MM.1S (cell line): ENCODE measurements at regions not wholly inside any gene's neighbourhood (a gene's known extent, or its start where the extent isn't known, plus 50 kb on each side); places are given as distances from the start of the nearest gene placed in this dataset.

Experiments
- DNase-seq: peaks from one replicate; pipeline ENCODE4 v3.0.0-alpha.2; 2015
- H2AFZ ChIP-seq: fragments of 300-600 bp; sonication (generic); 2 replicates; pipeline ENCODE4 v1.6.0; 2016; ENCODE audit warnings: antibody characterized with exemption, low read length
- H3F3A ChIP-seq: fragments of 300-600 bp; sonication (generic); 2 replicates; pipeline ENCODE4 v1.6.1; 2016; ENCODE audit warnings: mild to moderate bottlenecking, antibody characterized with exemption, low read length, moderate library complexity, mixed read lengths; ENCODE audit not compliant: insufficient read depth
- H3K27ac ChIP-seq: fragments of 300-600 bp; sonication (generic); 2 replicates; pipeline ENCODE4 v1.5.1; 2016; ENCODE audit warnings: mild to moderate bottlenecking, low read length
- H3K27me3 ChIP-seq: fragments of 300-600 bp; sonication (generic); replicated peaks from 2 replicates; pipeline ENCODE4 v1.6.0; 2016; ENCODE audit warnings: low read length; ENCODE audit not compliant: insufficient read depth
- H3K36me3 ChIP-seq: fragments of 300-600 bp; sonication (generic); replicated peaks from 2 replicates; pipeline ENCODE4 v1.6.1; 2016; ENCODE audit warnings: mild to moderate bottlenecking, low read length, mixed read lengths; ENCODE audit not compliant: insufficient read depth
- H3K4me1 ChIP-seq: fragments of 300-600 bp; sonication (generic); 2 replicates; pipeline ENCODE4 v1.6.1; 2016; ENCODE audit warnings: low read length, mixed read lengths
- H3K4me2 ChIP-seq: fragments of 300-600 bp; sonication (generic); 2 replicates; pipeline ENCODE4 v1.6.0; 2016; ENCODE audit warnings: low read depth, low read length
- H3K4me3 ChIP-seq: fragments of 300-600 bp; sonication (generic); 2 replicates; pipeline ENCODE4 v1.5.1; 2016; ENCODE audit warnings: low read length, mixed read lengths
- H3K79me2 ChIP-seq: fragments of 300-600 bp; sonication (generic); 2 replicates; pipeline ENCODE4 v1.6.1; 2016; ENCODE audit warnings: mixed run types, low read length, mixed read lengths
- H3K9ac ChIP-seq: fragments of 300-600 bp; sonication (generic); 2 replicates; pipeline ENCODE4 v1.6.1; 2016; ENCODE audit warnings: low read length, mixed read lengths
- H3K9me2 ChIP-seq: fragments of 300-600 bp; sonication (generic); replicated peaks from 2 replicates; pipeline ENCODE4 v1.6.1; 2016; ENCODE audit warnings: mild to moderate bottlenecking, low read length, mixed read lengths; ENCODE audit not compliant: insufficient read depth
- H3K9me3 ChIP-seq: fragments of 300-600 bp; sonication (generic); replicated peaks from 2 replicates; pipeline ENCODE4 v1.6.1; 2016; ENCODE audit warnings: mild to moderate bottlenecking, low read length, mixed read lengths; ENCODE audit not compliant: insufficient read depth
- H4K20me1 ChIP-seq: fragments of 300-600 bp; sonication (generic); 2 replicates; pipeline ENCODE4 v1.6.1; 2016; ENCODE audit warnings: mild to moderate bottlenecking, low read length, moderate library complexity, mixed read lengths; ENCODE audit not compliant: insufficient read depth
- CTCF ChIP-seq: fragments of 300-600 bp; sonication (generic); IDR thresholded peaks from 2 replicates; pipeline ENCODE4 v1.5.1; 2016; ENCODE audit warnings: antibody characterized with exemption, low read length, mixed read lengths
- EZH2 ChIP-seq: fragments of 300-600 bp; sonication (generic); optimal IDR thresholded peaks from 2 replicates; pipeline ENCODE3; 2017; ENCODE audit warnings: low read depth, mild to moderate bottlenecking, antibody characterized with exemption, low read length, mixed read lengths
- EZH2phosphoT487 ChIP-seq: fragments of 300-600 bp; sonication (generic); IDR thresholded peaks from 2 replicates; pipeline ENCODE4 v1.6.1; 2018; ENCODE audit warnings: antibody characterized with exemption, low read length

GRCh38 chr10:6950133-6950532 lies 370.1 kb upstream of the PRKCQ start:
- Histone ChIP-seq H3K9ac (no peak overlapping the region), H2AFZ (no peak overlapping the region), H3K4me3 (no peak overlapping the region), H3K4me1 (no peaks in the 10 kb centered on the region), H3F3A (no peaks in the 10 kb centered on the region), H3K79me2 (no peaks in the 10 kb centered on the region), H4K20me1 (no peaks in the 10 kb centered on the region), H3K9me3 (no peaks in the 10 kb centered on the region), H3K4me2 (no peak overlapping the region), H3K9me2 (no peaks in the 10 kb centered on the region), H3K27me3 (no peaks in the 10 kb centered on the region), H3K36me3 (no peaks in the 10 kb centered on the region), H3K27ac (no peak overlapping the region)
- DNase-seq = no peak
- TF ChIP-seq CTCF (no peak), EZH2phosphoT487 (no peak), EZH2 (no peak)

GRCh38 chr10:6944436-6944835 lies 364.4 kb upstream of the PRKCQ start:
- DNase-seq = no peak
- no peaks in the 10 kb centered on the region for H3K36me3 ChIP-seq
- H3K9me3 ChIP-seq = no peaks in the 10 kb centered on the region
- no peaks in the 10 kb centered on the region for H3K27me3 ChIP-seq
- no peaks in the 10 kb centered on the region for H3K9me2 ChIP-seq
- no peak overlapping the region for H3K4me2 ChIP-seq
- H3K27ac ChIP-seq = no peak overlapping the region
- H3K9ac ChIP-seq = no peak overlapping the region
- H2AFZ ChIP-seq = no peak overlapping the region
- no peak overlapping the region for H3K4me3 ChIP-seq
- H3K79me2 ChIP-seq = no peaks in the 10 kb centered on the region
- H3F3A ChIP-seq = no peaks in the 10 kb centered on the region
- H3K4me1 ChIP-seq = no peaks in the 10 kb centered on the region
- no peak for TF ChIP-seq EZH2
- TF ChIP-seq EZH2phosphoT487 = no peak
- no peak for TF ChIP-seq CTCF
- no peaks in the 10 kb centered on the region for H4K20me1 ChIP-seq

DNA sequence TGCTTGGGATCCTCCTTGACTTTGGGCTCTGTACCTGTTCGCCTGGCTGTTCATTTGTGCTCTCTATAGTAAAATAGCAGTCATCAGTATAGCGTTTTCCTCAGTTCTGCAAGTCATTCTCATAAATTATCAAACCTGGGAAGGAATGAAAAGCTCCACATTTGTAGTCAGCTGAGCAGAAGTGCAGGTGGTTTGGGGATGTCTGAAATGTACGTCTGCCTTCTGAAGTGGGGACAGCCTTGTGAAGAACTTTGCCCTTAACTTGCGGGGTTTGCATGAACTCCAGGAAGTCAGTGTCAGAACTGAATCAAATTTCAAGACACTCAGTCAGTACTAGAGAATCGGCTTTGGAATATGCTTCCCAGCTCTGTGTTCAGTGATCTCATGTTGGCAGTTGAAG lies 358.3 kb upstream of the PRKCQ start:
- no peak overlapping the region for H3K9ac ChIP-seq
- H3K4me3 ChIP-seq = no peak overlapping the region
- H4K20me1 ChIP-seq = no peaks in the 10 kb centered on the region
- no peak overlapping the region for H2AFZ ChIP-seq
- no peaks in the 10 kb centered on the region for H3K36me3 ChIP-seq
- DNase-seq = no peak
- H3K27me3 ChIP-seq = no peaks in the 10 kb centered on the region
- H3K4me1 ChIP-seq = no peaks in the 10 kb centered on the region
- H3K9me3 ChIP-seq = no peaks in the 10 kb centered on the region
- H3K4me2 ChIP-seq = no peak overlapping the region
- no peaks in the 10 kb centered on the region for H3K9me2 ChIP-seq
- H3K79me2 ChIP-seq = no peaks in the 10 kb centered on the region
- no peak for TF ChIP-seq EZH2
- no peak for TF ChIP-seq EZH2phosphoT487
- no peak for TF ChIP-seq CTCF
- no peaks in the 10 kb centered on the region for H3F3A ChIP-seq
- H3K27ac ChIP-seq = no peak overlapping the region

DNA sequence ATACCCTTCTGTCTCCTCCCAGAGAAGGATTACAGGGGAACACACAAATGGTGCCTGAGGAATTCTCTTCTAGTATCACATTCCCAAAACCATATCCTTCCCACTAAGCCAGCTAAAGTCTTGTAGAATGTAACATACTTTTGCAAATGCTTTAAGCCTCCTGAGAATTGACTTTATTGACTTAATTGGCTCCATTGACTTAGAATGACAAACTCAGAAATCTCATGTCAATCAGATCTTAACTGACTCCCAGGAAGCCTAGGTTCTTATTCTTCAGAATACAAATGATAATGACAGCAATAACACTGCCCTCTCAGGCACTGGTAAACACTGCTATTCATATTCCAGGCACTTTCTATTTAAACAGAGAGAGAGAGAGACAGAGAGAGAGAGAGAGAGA lies 356.9 kb upstream of the PRKCQ start:
- Histone ChIP-seq H3K27ac (no peak overlapping the region), H3K4me3 (no peak overlapping the region), H4K20me1 (no peaks in the 10 kb centered on the region), H3K79me2 (no peaks in the 10 kb centered on the region), H3F3A (no peaks in the 10 kb centered on the region), H3K36me3 (no peaks in the 10 kb centered on the region), H3K9ac (no peak overlapping the region), H3K9me3 (no peaks in the 10 kb centered on the region), H3K27me3 (no peaks in the 10 kb centered on the region), H3K4me1 (no peaks in the 10 kb centered on the region), H3K4me2 (no peak overlapping the region), H3K9me2 (no peaks in the 10 kb centered on the region), H2AFZ (no peak overlapping the region)
- no peak for DNase-seq
- TF ChIP-seq CTCF (no peak), EZH2 (no peak), EZH2phosphoT487 (no peak)
